ENCODE measurements at regions not wholly inside any gene's neighbourhood (a gene's known extent, or its start where the extent isn't known, plus 50 kb on each side); places are given as distances from the start of the nearest gene placed in this dataset.

- TF ChIP-seq, protein P1, sequence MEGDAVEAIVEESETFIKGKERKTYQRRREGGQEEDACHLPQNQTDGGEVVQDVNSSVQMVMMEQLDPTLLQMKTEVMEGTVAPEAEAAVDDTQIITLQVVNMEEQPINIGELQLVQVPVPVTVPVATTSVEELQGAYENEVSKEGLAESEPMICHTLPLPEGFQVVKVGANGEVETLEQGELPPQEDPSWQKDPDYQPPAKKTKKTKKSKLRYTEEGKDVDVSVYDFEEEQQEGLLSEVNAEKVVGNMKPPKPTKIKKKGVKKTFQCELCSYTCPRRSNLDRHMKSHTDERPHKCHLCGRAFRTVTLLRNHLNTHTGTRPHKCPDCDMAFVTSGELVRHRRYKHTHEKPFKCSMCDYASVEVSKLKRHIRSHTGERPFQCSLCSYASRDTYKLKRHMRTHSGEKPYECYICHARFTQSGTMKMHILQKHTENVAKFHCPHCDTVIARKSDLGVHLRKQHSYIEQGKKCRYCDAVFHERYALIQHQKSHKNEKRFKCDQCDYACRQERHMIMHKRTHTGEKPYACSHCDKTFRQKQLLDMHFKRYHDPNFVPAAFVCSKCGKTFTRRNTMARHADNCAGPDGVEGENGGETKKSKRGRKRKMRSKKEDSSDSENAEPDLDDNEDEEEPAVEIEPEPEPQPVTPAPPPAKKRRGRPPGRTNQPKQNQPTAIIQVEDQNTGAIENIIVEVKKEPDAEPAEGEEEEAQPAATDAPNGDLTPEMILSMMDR (conservative IDR thresholded peaks at IDR 0.05; ENCODE audit: low read depth, low read length), result no peak
- TF ChIP-seq EZH2 (IDR thresholded peaks at IDR 0.05; ENCODE audit: low read length, unreplicated experiment), result no peak
- no peak for TF ChIP-seq EZH2phosphoT487 (IDR thresholded peaks at IDR 0.05; ENCODE audit: borderline replicate concordance, low read length)
Measured at GRCh38 chr4:116183241-116183640, 902.1 kb downstream of the TRAM1L1 start.

Data from PC-3 (cell line).